ENCODE measurements at regions not wholly inside any gene's neighbourhood (a gene's known extent, or its start where the extent isn't known, plus 50 kb on each side); places are given as distances from the start of the nearest gene placed in this dataset.
"Not testable (repeated sequence)": the region's sequence is repeated elsewhere in the genome, so short reads cannot be mapped to it uniquely, and the experiment has no call there.

DNA sequence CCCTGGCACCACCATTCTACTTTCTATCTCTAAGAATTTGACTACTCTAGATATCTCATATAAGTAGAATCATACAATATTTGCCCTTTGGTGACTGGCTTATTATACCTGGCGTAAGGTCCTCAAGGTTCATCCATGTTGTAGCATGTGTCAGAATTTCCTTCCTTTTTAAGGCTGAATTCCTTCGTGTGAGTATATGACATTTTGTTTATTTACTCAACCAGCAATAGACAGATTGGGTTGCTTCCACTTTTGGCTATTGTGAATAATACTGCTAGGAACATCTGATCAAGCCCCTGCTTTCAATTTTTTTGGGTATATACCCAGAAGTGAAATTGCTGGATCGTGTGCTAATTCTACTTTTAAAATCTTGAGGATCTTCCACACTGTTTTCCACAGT lies 232.8 kb upstream of the MCHR2 start:
- no peak for DNase-seq

DNA sequence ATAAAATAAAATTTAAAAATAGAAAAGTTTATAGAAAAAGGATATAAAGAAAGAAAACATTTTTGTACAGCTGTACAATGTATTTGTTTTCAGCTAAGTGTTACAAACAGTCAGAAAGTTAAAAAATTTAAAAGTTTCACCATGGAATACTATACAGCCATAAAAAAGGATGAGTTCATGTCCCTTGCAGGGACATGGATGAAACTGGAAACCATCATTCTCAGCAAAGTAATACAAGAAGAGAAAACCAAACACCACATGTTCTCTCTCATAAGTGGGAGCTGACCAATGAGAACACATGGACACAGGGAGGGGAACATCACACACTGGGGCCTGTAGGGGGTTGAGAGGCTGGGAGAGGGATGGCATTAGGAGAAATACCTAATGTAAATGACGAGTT lies 229.9 kb upstream of the MCHR2 start:
- not testable (repeated sequence) for DNase-seq

DNA sequence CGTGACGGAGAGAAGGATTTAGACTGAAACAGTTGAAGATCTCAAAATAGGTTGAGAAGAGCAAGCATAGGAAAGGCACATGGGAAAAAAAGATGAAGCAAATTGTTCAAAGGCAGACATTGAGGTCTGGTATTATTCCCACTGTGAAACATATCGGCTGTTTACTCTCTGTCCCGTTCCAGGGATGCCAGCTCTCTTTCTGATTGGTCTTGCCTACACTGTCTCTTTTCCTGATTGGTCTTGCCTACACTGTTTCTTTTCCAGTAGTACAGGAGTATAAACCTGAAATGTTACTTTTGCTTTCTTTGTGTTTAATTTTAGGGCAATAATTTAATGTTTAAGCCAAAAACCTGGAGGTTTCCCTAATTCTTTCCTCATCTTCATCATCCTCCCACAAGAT lies 226.5 kb upstream of the MCHR2 start:
- DNase-seq = no peak

DNA sequence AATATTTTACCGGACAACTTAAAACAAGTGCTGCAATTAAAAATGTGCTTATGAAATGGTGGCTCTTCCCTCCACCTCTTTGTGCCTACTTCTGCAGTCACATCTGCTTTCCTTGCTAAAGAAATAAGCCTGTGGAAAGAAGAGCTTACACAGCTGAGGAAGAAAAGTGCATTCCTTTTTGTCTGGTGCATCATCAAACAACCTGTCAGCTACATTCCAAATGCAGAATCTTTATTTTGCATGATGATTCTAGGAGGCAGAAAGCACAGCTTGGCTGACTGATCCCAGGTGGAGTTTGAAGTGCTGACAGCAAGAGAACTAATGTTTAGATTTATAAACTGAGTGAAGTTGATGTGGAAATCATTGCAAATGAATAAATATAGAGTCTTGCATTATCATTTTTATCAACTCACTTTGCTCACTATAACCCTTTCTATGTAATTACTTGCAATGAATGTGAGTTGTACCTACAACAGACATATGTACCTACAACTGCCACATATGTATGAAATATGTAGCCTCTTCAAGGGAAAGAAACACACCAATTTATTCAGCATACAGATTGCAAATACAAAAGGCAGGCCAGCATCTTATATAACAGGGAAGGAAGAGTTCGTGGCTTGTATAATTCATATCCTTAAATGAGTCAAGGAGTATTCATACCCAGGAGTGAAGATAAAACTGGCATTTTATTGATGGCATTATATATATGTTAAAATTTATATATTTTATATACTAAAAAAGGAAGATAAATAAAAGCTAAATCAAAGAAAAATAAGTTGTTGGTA lies 223.4 kb upstream of the MCHR2 start:
- DNase-seq = no peak

DNA sequence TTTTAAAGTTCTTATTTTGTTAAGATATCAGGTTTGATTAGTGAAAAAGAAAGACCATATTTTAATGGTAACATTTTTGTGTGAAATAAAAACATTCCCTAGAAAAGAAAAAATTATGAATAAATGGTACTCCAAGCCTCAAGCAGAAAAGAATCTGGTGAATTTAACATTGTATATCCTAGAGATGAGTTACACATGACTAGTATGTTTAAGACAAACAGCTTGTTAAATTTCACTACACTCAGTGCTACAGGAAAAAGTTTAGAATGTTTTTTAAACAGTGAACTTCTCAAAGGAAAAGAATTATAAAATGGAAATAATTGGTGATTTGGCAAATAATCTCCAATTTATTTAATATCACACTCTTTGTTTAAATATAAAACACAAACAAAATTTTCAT lies 222.7 kb upstream of the MCHR2 start:
- DNase-seq = no peak

DNA sequence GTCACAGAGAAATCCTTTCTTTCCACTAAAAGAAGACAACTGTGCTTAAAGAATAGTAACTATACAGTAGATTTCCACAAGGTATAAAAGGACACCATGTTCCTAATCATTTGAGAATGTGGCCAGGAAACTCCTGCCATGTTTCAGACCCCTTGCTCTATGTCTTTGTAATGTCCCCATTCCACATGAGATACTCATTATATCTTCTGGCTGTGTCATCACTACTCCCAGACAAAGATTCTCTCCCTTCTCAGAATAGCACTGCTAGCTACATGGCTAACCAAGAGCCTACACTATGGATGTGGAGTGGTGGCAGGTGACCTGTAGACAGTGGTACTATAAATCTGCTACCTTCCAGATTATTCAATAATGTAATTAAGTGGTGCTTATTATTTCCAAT lies 218.1 kb upstream of the MCHR2 start:
- no peak for DNase-seq

DNA sequence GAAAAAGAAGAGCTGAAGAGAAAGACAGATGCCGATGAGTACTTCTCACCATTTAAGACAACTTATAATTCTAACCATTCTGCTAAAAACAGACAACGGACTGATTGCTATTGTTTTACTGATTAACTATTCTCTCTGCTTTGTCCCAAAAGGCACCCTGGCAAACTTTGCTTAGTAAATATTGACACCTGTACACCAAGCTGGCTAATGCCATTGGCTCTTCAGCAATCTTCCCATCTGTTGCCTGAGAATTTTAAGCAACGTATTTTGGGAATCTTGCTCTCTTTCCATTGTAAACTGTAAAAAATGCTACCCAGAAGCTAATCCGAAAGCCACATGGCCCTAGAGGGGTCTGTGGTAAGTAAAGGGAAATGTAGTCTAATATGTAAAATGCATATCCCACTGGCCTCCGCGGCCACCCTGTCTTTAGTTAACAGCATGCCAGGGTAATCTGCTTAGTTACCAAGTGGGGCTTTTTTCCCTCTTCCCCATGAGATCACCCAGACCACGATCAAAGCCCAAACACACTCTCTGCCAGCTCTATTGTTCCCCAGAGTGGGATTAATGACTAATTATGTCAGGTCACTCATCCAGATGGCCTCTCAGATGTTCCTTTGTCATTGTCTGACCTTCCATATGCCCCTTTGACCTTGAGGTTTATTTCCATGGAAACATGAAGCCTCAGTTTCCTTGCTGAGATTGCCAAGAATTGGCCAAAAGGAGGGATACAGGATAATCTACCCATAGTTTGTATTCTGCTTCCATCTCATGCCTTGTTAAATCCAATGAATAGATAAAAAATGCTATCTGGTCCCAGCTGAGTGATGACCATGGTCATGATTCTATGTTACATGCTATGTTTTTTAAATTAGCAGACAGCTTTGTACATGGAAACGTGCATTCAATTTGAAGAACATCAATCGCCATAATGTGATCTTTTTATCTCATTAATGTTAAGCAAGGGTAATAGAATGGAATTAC lies 216.4 kb upstream of the MCHR2 start:
- no peak for DNase-seq

DNA sequence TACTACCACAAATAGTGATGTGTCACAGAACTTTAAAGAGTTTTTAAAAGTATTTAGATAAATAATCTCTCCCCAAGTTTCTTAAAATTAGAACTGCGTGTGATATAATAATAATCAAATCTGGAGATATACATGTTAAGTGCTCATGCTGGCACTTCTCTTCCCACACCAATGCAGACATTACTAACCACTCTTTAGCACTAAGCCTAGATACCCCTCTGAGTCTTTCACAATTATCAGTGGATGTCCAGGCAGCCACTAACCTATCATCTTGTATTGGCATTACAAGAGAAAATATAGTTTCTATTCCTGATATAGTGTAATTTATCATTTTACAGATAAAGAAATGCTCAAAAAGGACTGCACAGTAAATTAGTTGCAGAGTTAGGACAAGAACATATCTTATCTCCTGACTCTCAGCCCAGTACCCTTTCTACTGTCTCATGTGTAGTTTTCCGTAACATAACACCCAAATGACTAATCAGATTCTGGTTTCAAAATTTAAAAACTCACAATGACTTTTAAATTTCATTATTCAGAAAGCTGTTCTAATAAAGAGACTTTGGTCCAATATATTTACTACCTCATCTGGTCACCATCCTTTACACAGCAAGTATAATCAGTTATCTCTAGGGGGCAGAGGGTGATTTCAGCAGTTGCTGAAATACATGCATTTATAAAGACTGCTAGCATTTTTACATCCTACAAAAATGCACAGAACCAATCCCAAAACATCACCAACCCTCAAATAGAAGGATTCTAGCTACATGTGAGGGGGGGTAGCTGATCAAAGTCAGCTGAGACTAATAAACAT lies 215.5 kb upstream of the MCHR2 start:
- no peak for DNase-seq

DNA sequence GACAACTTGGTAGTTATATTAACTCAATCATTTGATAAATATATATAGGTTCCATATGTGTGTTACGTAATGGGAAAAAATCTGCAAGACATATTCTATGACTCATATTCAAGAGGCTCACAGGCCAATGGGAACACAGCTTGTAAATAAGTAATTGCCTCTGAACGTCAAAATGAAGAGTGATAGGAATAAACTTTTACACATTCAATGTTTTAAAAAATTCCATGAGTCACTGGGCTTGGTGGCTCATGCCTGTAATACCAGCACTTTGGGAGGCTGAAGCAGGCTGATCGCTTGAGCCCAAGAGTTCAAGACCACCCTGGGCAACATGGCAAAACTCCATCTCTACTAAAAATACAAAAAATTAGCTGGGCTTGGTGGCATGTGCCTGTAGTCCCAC lies 209.4 kb upstream of the MCHR2 start:
- no peak for DNase-seq

DNA sequence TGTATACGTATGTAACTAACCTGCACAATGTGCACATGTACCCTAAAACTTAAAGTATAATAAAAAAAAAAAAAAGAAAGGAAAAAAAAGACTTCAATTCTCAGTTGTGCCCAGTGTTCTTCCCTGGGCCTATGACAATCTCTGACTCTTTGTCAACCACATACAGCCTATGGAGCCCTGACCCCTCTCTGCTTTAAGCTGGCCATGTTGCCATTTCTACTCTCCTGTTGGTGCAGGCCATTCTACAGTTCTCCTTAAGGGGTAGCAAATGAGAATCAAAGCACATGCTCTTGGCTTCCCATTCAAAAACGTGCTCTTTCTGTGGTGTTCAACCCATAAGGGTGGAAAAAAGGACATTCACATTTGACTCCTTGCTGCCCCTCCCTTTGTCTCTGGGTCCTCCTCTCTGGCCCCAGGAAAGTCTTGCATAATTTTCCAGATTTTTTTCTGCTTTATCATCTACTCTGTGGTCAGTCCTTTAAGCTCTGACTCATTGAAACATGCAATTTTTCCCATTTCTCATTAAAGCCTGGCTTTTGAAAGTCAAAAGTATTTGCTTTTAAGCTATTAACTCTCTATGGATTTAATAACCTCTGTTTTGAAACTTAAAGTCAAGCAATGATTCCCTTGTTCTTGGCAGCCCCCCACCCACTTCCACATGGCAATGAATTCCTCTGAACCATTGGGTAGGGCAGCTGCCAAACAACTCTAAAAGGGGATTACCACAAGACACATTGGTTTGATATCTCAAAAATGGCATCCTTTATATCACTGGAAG lies 208.6 kb upstream of the MCHR2 start:
- DNase-seq = no peak

DNA sequence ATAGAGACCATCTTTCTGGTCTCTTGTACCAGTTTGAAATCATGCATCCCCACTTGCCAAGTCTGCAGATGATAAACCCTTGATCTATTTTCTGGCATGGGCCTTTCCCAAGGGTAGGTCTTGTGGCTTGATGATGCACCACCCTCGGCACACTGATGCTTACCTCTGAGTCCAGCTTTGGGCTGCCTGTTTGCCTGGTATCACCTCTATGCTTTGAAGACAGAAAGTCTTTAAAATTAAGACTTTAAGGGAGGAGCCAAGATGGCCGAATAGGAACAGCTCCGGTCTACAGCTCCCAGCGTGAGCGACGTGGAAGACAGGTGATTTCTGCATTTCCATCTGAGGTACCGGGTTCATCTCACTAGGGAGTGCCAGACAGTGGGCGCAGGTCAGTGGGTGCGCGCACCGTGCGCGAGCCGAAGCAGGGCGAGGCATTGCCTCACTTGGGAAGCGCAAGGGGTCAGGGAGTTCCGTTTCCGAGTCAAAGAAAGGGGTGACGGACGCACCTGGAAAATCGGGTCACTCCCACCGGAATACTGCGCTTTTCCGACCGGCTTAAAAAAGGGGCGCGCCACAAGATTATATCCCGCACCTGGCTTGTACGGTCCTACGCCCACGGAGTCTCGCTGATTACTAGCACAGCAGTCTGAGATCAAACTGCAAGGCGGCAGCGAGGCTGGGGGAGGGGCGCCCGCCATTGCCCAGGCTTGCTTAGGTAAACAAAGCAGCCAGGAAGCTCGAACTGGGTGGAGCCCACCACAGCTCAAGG lies 202.4 kb upstream of the MCHR2 start:
- DNase-seq = not testable (repeated sequence)

DNA sequence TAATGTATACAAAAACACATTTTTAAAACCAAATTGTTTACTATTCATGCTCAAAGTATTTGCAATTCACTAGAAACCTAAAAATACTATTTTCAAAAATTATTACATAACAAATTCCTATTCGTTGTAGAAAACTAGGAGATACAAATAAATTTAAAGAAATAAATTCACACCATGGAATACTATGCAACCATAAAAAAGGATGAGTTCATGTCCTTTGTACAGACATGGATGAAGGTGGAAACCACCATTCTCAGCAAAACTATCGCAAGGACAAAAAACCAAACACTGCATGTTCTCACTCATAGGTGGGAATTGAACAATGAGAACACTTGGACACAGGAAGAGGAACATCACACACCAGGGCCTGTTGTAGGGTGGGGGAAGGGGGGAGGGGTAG lies 201.2 kb upstream of the MCHR2 start:
- DNase-seq = not testable (repeated sequence)

DNA sequence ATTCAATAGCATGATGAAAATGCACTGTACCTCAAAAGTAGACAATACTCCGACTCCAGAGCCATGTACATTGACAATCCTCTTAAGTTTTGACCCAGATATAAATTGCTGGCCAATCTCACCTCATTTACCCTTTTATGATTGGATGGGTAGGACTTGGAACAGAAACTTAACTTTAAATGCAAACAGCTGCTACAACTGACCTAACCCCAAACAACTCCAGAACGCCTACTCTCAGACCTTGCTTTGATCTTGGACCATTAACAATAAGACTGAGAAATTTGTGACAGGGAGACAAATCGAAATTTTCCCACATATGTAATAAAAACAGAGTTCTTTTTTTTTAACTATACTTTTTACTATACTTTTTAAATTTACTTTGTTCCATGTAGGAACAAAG lies 200.5 kb upstream of the MCHR2 start:
- DNase-seq = no peak

DNA sequence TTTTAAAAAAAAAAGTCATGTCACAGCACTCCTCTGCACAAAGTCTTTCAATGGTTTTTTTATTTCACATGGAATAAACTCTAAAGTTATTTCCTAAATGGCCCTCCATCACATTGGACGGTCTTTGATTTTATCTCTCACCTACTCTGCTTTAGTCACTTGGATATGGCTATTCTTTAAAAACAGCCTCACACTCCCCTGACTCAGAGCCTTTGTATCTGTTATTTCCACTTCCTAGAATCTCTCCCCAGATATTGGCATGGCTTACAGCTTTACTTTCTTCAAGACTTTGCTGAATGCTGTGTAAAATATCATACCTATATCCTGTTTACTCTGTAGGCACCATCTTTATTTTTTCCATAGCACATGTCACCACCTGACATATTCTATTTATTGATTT lies 194.7 kb upstream of the MCHR2 start:
- DNase-seq = no peak

DNA sequence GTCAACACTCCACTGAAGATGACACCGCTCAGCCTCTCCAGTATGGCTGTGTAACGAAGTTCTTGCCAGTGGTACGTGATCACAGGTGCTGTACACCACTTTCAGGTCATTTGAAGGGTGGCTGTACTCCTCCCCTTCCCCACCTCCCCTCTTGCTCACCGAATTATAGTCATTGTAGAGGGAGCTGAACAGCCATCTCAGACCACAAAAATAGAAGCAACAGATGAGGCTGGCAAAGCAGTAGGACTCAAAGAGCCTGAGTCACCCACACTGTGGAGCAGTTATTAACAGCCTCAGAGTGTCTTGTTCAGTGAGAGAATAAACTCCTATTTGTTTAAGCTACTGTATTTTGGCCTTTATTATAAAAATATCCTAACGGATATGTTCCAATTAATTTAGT lies 192.5 kb upstream of the MCHR2 start:
- no peak for DNase-seq

DNA sequence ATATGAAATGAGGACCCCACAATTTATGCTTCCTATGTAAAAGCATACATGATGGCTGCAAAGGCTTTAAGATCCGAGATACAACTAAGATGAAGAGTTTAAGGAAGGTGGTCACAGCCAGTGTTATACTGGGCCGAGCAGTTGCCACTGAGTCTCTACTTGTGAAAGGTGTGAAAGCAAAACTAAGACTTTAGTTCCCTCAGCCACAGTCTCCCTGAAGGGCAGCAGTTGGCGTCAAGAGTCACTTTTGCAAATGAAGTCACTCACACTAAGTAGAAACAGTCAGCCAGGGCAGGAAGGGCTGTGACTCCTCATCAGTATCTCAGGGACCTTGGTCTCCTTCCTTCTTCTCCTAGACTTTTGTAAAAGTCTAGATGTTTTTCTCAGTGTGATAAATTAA lies 191.6 kb upstream of the MCHR2 start:
- no peak for DNase-seq

DNA sequence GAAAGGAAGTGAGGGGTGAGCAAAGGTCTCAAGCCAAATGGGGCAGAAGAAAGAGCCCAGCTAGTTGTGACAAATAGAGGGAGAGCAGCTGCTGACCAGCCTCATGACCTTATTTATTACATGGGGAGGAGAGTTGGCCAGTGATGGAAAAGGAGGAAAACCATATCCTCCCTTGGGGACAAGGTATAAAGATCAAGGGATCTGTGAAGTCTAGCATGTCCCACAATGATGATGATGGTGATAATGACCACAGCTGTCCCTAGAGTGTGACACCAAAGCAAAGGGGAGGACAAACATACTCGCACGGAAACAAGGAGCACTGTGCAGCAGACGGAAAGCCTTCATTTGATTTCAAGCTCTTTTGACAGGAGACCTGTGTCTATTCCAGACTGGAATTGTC lies 190.4 kb upstream of the MCHR2 start:
- no peak for DNase-seq

DNA sequence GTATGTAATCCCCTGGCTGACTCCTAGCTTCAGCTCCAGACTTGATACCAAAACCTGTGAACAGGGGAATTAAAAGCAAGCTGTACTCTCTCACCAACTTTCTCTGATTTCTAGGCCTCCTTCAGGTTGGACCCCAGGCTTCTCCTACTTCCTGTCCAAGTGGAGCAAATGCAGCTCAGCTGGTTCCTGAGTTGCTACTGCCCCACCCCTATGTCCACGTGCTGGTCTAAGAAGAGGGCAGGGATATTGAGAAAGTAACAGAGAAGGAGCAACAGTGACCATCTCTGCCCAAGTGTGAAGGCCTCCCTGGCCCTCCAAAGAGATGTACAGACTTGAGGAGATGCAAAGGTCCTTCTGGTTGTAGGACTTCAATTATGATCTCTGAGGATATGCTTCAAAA lies 188.3 kb upstream of the MCHR2 start:
- DNase-seq = no peak

DNA sequence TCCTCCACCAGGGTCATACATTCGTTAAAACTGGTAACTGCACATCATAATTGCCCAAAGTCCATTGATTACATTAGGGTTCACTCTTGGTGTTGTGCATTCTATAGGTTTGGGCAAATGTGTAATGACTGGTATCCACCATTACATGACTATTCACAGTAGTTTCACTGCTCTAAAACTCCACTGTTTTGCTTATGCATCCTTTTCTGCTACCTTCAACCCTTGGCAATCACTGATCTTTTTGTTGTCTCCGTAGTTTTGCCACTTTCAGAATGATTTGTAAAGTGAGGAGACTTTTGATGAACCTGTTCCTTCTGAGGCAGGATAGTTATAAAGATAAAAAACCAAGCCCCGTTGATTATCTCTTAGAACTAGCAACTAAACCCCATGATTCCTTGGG lies 187.3 kb upstream of the MCHR2 start:
- no peak for DNase-seq

DNA sequence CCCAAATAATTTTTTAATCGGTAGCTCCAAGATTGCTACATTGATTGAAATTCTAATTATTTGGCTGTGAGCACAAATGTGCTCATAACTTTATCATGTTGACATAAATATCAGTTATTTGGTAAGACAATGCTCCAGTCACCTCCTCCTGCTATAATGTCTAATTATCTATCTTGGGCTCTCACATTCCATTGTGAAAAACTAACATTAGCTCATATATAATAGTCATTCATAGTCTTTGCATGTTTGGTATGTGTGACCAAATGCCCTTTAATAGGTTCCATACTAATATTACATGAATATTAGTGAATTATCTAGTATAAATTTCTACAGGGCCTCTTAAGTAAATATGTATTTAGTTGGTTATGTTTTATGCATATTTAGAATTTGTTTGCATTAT lies 185.6 kb upstream of the MCHR2 start:
- no peak for DNase-seq

DNA sequence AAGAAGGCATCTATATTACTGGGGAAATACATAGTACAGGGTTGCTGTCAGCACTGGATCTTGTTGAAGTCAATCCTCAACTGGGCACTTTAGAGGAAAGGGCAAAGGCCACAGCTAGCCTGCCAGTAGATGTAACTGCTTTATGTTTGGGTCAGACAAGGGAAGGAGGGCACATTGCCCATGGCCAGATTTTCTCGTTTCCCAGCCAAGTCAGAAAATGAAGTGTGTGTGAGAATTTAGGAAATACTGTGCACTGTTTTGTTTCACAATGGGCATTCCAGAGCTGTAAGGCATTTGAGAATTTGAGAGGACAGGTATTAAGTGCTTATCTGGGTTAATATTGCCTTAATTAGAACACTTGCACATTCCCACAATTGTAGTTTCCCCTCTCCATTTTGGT lies 183.9 kb upstream of the MCHR2 start:
- DNase-seq = no peak
